ENCODE measurements at regions not wholly inside any gene's neighbourhood (a gene's known extent, or its start where the extent isn't known, plus 50 kb on each side); places are given as distances from the start of the nearest gene placed in this dataset.

GRCh38 chr1:42014823-42015222, 96.1 kb upstream of the HIVEP3 start:
- no peaks in the 10 kb centered on the region for H3K27me3 ChIP-seq (ENCODE audit: insufficient read depth, low read length)
- H3K4me3 ChIP-seq (ENCODE audit: insufficient read depth, low read length): no peak overlapping the region
- no peak overlapping the region for H3K27ac ChIP-seq (ENCODE audit: low read depth, low read length)
- DNase-seq (ENCODE audit: insufficient read length, low spot score, missing footprints): no peak
- H4K20me1 ChIP-seq (ENCODE audit: insufficient read depth, low read length): peaks cover 4% of the 10 kb centered on the region
- H3K9me3 ChIP-seq (ENCODE audit: low read depth, low read length): no peaks in the 10 kb centered on the region
- H2AFZ ChIP-seq (ENCODE audit: low read length): no peak overlapping the region
- no peaks in the 10 kb centered on the region for H3K79me2 ChIP-seq (ENCODE audit: insufficient read depth, low read length)
- no peak overlapping the region for H3K4me2 ChIP-seq (ENCODE audit: insufficient read depth, low read length)
- no peaks in the 10 kb centered on the region for H3K36me3 ChIP-seq (ENCODE audit: insufficient read depth, low read length)
- TF ChIP-seq, protein P1, sequence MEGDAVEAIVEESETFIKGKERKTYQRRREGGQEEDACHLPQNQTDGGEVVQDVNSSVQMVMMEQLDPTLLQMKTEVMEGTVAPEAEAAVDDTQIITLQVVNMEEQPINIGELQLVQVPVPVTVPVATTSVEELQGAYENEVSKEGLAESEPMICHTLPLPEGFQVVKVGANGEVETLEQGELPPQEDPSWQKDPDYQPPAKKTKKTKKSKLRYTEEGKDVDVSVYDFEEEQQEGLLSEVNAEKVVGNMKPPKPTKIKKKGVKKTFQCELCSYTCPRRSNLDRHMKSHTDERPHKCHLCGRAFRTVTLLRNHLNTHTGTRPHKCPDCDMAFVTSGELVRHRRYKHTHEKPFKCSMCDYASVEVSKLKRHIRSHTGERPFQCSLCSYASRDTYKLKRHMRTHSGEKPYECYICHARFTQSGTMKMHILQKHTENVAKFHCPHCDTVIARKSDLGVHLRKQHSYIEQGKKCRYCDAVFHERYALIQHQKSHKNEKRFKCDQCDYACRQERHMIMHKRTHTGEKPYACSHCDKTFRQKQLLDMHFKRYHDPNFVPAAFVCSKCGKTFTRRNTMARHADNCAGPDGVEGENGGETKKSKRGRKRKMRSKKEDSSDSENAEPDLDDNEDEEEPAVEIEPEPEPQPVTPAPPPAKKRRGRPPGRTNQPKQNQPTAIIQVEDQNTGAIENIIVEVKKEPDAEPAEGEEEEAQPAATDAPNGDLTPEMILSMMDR (IDR thresholded peaks at IDR 0.05; ENCODE audit: extremely low read depth, low read depth, low read length): no peak
- no peaks in the 10 kb centered on the region for H3K4me1 ChIP-seq (ENCODE audit: insufficient read depth, low read length)

DNA sequence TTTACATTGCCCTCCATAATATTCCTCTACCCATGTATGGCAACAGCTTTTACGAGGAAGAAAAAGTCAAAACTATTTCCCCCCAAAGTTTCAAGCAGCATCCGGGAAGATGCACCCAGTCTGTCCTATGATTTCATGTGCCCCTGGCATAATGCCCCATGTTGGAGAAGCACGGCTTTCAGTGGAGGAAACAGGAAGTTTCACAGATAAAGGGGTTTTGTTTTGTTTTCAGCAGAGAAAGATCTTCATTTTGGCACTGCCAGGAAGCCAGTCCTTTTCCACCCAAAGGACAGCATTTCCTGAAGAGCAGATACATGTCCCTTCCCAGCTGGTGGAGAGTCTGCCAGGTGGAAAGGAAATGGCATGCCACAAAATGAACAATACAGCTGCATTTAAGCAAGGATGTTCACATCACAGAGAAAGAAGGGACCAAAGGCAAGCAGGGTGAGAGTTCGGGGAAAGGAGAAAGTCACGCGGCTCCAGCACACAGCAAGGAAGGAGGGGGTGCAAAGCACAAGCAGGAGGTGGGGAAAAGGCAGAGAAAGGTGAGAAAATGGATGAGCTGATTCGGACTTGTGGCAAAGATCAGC, 95.3 kb upstream of the HIVEP3 start:
- no peak for DNase-seq (ENCODE audit: insufficient read length, low spot score, missing footprints)

GRCh38 chr1:42012852-42013251, 94.1 kb upstream of the HIVEP3 start:
- Histone ChIP-seq H3K27ac (ENCODE audit: low read depth, low read length) (no peak overlapping the region), H3K79me2 (ENCODE audit: insufficient read depth, low read length) (no peaks in the 10 kb centered on the region), H3K4me3 (ENCODE audit: insufficient read depth, low read length) (no peak overlapping the region), H3K4me1 (ENCODE audit: insufficient read depth, low read length) (no peaks in the 10 kb centered on the region), H3K9me3 (ENCODE audit: low read depth, low read length) (no peaks in the 10 kb centered on the region), H4K20me1 (ENCODE audit: insufficient read depth, low read length) (peaks cover 4% of the 10 kb centered on the region), H2AFZ (ENCODE audit: low read length) (no peak overlapping the region), H3K4me2 (ENCODE audit: insufficient read depth, low read length) (no peak overlapping the region), H3K27me3 (ENCODE audit: insufficient read depth, low read length) (no peaks in the 10 kb centered on the region), H3K36me3 (ENCODE audit: insufficient read depth, low read length) (no peaks in the 10 kb centered on the region)
- DNase-seq (ENCODE audit: insufficient read length, low spot score, missing footprints): no peak
- TF ChIP-seq, protein P1 (IDR thresholded peaks at IDR 0.05; ENCODE audit: extremely low read depth, low read depth, low read length): no peak

More for the DNA sequence above, 95.3 kb upstream of the HIVEP3 start:
- Histone ChIP-seq H3K4me3 (ENCODE audit: insufficient read depth, low read length) (no peak overlapping the region), H3K36me3 (ENCODE audit: insufficient read depth, low read length) (no peaks in the 10 kb centered on the region), H4K20me1 (ENCODE audit: insufficient read depth, low read length) (peaks cover 4% of the 10 kb centered on the region), H3K27me3 (ENCODE audit: insufficient read depth, low read length) (no peaks in the 10 kb centered on the region), H3K27ac (ENCODE audit: low read depth, low read length) (no peak overlapping the region), H3K9me3 (ENCODE audit: low read depth, low read length) (no peaks in the 10 kb centered on the region), H3K79me2 (ENCODE audit: insufficient read depth, low read length) (no peaks in the 10 kb centered on the region), H3K4me1 (ENCODE audit: insufficient read depth, low read length) (no peaks in the 10 kb centered on the region), H3K4me2 (ENCODE audit: insufficient read depth, low read length) (no peak overlapping the region), H2AFZ (ENCODE audit: low read length) (no peak overlapping the region)
- TF ChIP-seq, protein P1 (IDR thresholded peaks at IDR 0.05; ENCODE audit: extremely low read depth, low read depth, low read length): no peak

DNA sequence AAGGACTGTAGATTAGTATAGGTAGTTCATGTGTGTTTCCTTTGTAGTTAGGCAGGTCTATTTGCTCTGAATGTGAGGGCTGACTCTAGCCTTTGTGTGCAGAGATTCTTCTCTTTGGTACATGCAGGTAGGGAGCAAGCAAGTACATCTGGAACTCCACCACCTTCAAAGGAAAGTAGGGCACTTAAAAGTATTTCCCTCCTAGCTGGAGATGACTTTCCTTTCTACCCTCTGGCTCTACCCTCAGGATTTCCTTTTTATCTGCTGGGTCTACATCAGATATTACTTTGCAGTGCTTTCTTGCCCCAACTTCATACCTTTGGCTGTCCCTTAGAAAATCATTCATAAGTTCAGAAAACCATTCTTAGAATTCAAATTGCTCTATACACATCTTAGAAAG, 91.7 kb upstream of the HIVEP3 start:
- Histone ChIP-seq H3K27me3 (ENCODE audit: insufficient read depth, low read length) (no peaks in the 10 kb centered on the region), H3K4me2 (ENCODE audit: insufficient read depth, low read length) (no peak overlapping the region), H3K27ac (ENCODE audit: low read depth, low read length) (no peak overlapping the region), H3K79me2 (ENCODE audit: insufficient read depth, low read length) (no peaks in the 10 kb centered on the region), H3K4me1 (ENCODE audit: insufficient read depth, low read length) (peaks cover 8% of the 10 kb centered on the region), H4K20me1 (ENCODE audit: insufficient read depth, low read length) (peaks cover 3% of the 10 kb centered on the region), H3K4me3 (ENCODE audit: insufficient read depth, low read length) (no peak overlapping the region), H2AFZ (ENCODE audit: low read length) (no peak overlapping the region), H3K9me3 (ENCODE audit: low read depth, low read length) (no peaks in the 10 kb centered on the region), H3K36me3 (ENCODE audit: insufficient read depth, low read length) (no peaks in the 10 kb centered on the region)
- TF ChIP-seq, protein P1 (IDR thresholded peaks at IDR 0.05; ENCODE audit: extremely low read depth, low read depth, low read length): no peak
- DNase-seq (ENCODE audit: insufficient read length, low spot score, missing footprints): no peak
